ENCODE measurements at regions not wholly inside any gene's neighbourhood (a gene's known extent, or its start where the extent isn't known, plus 50 kb on each side); places are given as distances from the start of the nearest gene placed in this dataset.

GRCh38 chr18:28792404-28793086 lies 615.6 kb upstream of the CDH2 start:
- TF ChIP-seq CTCF (IDR thresholded peaks at IDR 0.05) (no peak), EP300 (IDR thresholded peaks at IDR 0.05) (no peak)
